Breast epithelium (tissue), 3 donors: ENCODE measurements at regions not wholly inside any gene's neighbourhood (a gene's known extent, or its start where the extent isn't known, plus 50 kb on each side); places are given as distances from the start of the nearest gene placed in this dataset.

Experiments used
- CTCF ChIP-seq, 3 donors: fragments of 450-650 bp; IDR thresholded peaks; one replicate each; pipeline ENCODE4 v1.5.1; 2016 to 2017; ENCODE audit warnings: antibody characterized with exemption in 3 of 3, mild to moderate bottlenecking in 3 of 3, moderate library complexity in 3 of 3
- POLR2A ChIP-seq: fragments of 450-650 bp; IDR thresholded peaks from one replicate; pipeline ENCODE4 v1.6.1; 2016; ENCODE audit warnings: antibody characterized with exemption, mild to moderate bottlenecking, moderate library complexity

GRCh38 chr2:100752628-100753333, 67.2 kb upstream of the NPAS2 start:
- TF ChIP-seq CTCF (IDR thresholded peaks at IDR 0.05) (no peak), POLR2A (no peak)
